Stomach smooth muscle (tissue), 2 donors: ENCODE measurements at regions not wholly inside any gene's neighbourhood (a gene's known extent, or its start where the extent isn't known, plus 50 kb on each side); places are given as distances from the start of the nearest gene placed in this dataset.

Source experiments
- H3K27ac ChIP-seq: one replicate; pipeline ENCODE4 v1.7.0; 2013; ENCODE audit warnings: mild to moderate bottlenecking, low read length, inconsistent platforms
- H3K27me3 ChIP-seq, 2 donors: one replicate each; pipeline ENCODE4 v1.7.0; 2013; ENCODE audit warnings: low read length in 2 of 2; ENCODE audit not compliant: insufficient read depth in 2 of 2, control insufficient read depth in 1 of 2
- H3K36me3 ChIP-seq, 2 donors: one replicate each; pipeline ENCODE4 v1.7.0; 2013; ENCODE audit warnings: low read length in 2 of 2; ENCODE audit not compliant: control insufficient read depth in 2 of 2, insufficient read depth in 2 of 2
- H3K4me1 ChIP-seq: one replicate; pipeline ENCODE4 v1.7.0; 2013; ENCODE audit warnings: low read length; ENCODE audit not compliant: control insufficient read depth, insufficient read depth
- H3K4me3 ChIP-seq, 2 donors: one replicate each; pipeline ENCODE4 v1.7.0; 2013; ENCODE audit warnings: low read length in 2 of 2
- H3K9ac ChIP-seq, 2 donors: one replicate each; pipeline ENCODE4 v1.7.0; 2013; ENCODE audit warnings: low read length in 2 of 2, mild to moderate bottlenecking in 1 of 2
- H3K9me3 ChIP-seq, 2 donors: one replicate each; pipeline ENCODE4 v1.7.0; 2013; ENCODE audit warnings: low read length in 2 of 2; ENCODE audit not compliant: control insufficient read depth in 2 of 2
- donor health status: healthy.
- donor health status: Pancreatic carcinoma.

DNA sequence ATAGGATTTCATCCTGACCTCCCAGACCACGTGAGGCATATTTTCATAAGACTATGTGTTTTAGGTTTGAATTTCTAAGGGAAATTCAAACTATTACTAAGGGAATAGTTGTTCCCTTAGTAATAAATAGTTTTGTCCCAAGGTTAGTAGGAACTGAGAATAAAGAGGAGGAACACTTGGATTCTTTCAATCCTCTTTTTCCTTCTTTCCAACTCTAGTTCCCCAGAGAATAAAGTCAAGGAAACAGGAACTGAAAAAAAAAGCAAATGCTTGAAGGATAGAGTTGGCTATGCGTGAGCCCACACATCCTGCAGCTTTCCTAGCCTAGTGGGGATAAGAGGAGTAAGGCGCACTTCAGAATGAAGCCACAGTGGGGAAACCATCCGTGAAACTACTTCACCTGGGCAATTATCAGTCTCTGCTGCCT is 312.1 kb upstream of the TGFBR2 start:
- Histone ChIP-seq H3K27me3 (no peaks in the 10 kb centered on the region), H3K9ac (no peak overlapping the region), H3K4me1 (no peaks in the 10 kb centered on the region), H3K4me3 (no peak overlapping the region), H3K27ac (no peak overlapping the region), H3K9me3 (no peaks in the 10 kb centered on the region), H3K36me3 (no peaks in the 10 kb centered on the region)

DNA sequence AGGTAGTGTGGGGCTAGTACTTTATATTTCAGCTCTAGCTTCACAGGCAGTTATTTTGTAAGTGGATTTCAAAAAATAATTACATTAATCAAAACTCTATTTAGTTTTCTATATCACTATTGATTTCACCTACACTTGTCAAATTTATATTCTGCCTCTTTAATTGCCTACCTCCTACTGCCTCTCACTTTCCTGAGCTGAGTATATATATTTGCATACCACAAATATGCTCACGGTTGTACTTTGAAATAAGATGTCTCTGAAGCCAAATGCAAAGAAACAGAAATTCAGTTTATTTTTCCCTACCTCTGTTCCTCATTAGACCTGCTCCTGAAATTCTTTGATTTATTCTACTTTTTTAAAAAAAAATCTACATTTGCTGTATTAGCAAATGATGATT is 309.3 kb upstream of the TGFBR2 start:
- H3K27ac ChIP-seq = no peak overlapping the region
- H3K36me3 ChIP-seq = no peaks in the 10 kb centered on the region
- no peaks in the 10 kb centered on the region for H3K9me3 ChIP-seq
- H3K4me1 ChIP-seq = no peaks in the 10 kb centered on the region
- no peak overlapping the region for H3K4me3 ChIP-seq
- no peak overlapping the region for H3K9ac ChIP-seq
- H3K27me3 ChIP-seq = no peaks in the 10 kb centered on the region

DNA sequence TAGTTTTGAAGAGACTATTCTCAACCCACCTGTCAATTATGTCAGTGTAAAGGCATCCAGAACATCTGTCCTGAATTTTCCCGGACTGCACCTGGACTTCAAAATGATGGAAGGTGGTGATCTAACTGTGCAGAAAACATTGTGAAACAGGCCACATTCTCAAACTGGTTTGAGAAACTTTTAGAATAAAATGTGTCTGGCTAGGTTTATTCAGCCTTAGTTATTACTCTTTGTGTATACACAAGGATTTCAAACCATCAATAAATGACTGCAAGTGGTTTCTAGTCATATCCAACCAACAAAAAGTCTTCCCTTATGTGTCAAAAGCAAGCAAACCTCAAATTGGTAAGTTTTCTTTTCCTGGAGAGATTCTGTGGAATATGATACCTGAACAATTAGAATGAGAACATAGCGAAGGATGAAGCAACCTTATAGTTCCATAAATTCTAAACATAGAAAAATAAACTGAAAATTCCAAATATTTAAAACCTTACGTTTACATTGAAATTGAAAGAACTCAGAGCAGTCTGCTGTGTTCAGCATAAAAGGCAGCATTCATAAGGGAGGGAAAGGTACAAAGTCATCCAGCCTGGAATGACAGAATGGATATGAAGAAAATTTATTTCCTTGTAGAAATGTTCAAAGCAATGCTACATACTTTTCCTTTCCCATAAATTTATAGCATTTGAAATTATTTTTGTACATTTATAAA is 306.6 kb upstream of the TGFBR2 start:
- Histone ChIP-seq H3K27me3 (no peaks in the 10 kb centered on the region), H3K9ac (no peak overlapping the region), H3K9me3 (no peaks in the 10 kb centered on the region), H3K4me1 (no peaks in the 10 kb centered on the region), H3K27ac (no peak overlapping the region), H3K36me3 (no peaks in the 10 kb centered on the region), H3K4me3 (no peak overlapping the region)

DNA sequence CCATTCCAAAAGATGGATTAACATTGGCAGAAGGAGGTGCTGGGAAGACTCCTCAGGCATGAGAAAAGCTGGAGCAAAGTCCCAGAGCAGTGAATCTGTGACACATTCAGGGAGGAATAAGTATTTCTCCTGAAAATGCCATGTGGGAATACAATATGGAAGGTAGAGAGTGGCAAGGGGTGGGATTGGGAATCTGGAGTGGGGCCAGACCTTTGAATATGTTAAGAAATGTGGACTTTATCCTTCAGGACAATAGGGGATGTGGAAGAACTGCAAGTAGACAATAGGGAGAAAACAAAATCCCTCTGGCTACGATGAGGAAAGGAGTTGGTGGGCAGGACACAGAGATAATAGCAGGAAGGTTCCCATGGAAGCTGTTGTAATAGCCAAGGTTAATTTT is 305.6 kb upstream of the TGFBR2 start:
- Histone ChIP-seq H3K27ac (no peak overlapping the region), H3K9me3 (no peaks in the 10 kb centered on the region), H3K9ac (no peak overlapping the region), H3K36me3 (no peaks in the 10 kb centered on the region), H3K4me1 (no peaks in the 10 kb centered on the region), H3K4me3 (no peak overlapping the region), H3K27me3 (no peaks in the 10 kb centered on the region)

DNA sequence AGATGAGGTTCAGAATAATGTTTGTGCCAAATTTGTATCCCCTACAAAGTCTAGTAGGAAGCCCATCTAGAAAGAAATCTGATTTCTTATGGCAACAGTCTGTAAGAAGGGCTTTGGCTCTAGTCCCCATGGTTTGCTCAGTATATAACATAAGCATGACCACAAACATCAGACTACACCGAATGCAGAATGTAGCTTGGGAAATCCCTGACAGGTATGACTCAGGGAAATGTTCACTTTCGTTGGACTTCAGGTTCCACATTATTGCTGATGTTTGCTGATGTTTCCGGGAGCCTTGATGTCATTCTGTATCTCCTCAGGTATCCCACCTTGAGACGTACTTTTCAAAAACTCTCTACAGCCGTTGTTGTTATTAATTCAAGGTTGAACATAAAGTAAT is 304.4 kb upstream of the TGFBR2 start:
- H3K27me3 ChIP-seq = no peaks in the 10 kb centered on the region
- no peak overlapping the region for H3K27ac ChIP-seq
- no peak overlapping the region for H3K4me3 ChIP-seq
- H3K9me3 ChIP-seq = no peaks in the 10 kb centered on the region
- no peaks in the 10 kb centered on the region for H3K36me3 ChIP-seq
- no peaks in the 10 kb centered on the region for H3K4me1 ChIP-seq
- no peak overlapping the region for H3K9ac ChIP-seq

DNA sequence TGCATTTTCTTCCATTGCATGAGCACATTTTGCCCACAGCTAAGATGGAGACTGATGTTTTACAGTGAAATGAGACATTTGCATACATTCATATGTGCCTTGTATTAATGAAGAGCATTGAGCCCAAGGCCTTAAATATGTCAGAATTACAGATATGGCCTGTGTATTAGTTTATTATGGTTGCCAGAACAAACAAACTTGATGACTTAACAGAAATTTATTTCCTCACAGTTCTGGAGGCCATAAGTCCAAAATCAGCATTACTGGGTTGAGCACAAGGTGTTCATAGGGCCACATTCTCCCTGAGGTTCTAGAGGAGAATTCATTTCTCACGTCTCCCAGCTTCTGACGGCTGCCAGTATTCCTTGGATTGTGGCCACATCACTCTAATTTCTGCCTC is 302.6 kb upstream of the TGFBR2 start:
- no peaks in the 10 kb centered on the region for H3K9me3 ChIP-seq

DNA sequence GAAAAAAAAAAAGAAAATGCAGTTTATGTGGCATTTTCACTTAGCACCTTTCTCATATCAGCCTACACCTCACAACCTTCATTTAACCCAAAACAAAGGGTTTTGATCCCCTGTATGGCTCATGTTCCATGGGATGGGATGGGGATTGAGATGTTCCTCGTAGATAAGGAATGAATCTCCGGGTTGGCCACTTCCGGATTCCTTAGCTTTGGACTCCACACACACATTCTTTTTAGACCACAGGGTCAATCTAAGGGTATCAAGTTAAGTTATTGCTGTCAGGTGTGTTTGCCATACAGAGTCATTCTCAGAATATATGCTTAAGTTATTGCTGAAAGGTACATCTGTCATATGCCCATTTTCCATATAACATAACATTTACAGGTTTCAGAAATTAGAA is 301.4 kb upstream of the TGFBR2 start:
- H3K9me3 ChIP-seq = no peaks in the 10 kb centered on the region
- no peaks in the 10 kb centered on the region for H3K27me3 ChIP-seq
- H3K4me1 ChIP-seq = peaks cover 2% of the 10 kb centered on the region
- H3K36me3 ChIP-seq = no peaks in the 10 kb centered on the region
- no peak overlapping the region for H3K4me3 ChIP-seq
- H3K27ac ChIP-seq = no peak overlapping the region
- H3K9ac ChIP-seq = no peak overlapping the region

More for the DNA sequence above, 302.6 kb upstream of the TGFBR2 start:
- Histone ChIP-seq H3K27ac (no peak overlapping the region), H3K36me3 (no peaks in the 10 kb centered on the region), H3K4me1 (peaks cover 2% of the 10 kb centered on the region), H3K9ac (no peak overlapping the region), H3K27me3 (no peaks in the 10 kb centered on the region), H3K4me3 (no peak overlapping the region)

DNA sequence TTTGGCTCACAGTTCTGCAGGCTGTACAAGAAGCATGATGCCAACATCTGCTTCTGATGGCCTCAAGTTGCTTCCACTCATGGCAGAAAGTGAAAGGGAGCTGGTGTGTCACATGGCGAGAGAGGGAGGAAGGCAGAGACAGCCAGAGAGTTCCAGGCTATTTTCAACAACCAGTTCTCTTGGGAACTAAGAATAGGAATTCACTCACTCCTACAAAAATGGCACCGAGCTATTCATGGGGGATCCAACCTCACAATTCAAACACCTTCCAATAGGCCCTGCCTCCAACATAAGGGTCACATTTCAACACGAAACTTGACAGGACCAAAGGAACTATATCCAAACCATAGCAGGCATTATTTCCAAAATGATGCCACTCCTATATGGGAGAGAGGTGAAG is 299.5 kb upstream of the TGFBR2 start:
- Histone ChIP-seq H3K27ac (no peak overlapping the region), H3K4me1 (peaks cover 2% of the 10 kb centered on the region), H3K36me3 (no peaks in the 10 kb centered on the region), H3K4me3 (no peak overlapping the region), H3K27me3 (no peaks in the 10 kb centered on the region), H3K9ac (no peak overlapping the region), H3K9me3 (no peaks in the 10 kb centered on the region)

DNA sequence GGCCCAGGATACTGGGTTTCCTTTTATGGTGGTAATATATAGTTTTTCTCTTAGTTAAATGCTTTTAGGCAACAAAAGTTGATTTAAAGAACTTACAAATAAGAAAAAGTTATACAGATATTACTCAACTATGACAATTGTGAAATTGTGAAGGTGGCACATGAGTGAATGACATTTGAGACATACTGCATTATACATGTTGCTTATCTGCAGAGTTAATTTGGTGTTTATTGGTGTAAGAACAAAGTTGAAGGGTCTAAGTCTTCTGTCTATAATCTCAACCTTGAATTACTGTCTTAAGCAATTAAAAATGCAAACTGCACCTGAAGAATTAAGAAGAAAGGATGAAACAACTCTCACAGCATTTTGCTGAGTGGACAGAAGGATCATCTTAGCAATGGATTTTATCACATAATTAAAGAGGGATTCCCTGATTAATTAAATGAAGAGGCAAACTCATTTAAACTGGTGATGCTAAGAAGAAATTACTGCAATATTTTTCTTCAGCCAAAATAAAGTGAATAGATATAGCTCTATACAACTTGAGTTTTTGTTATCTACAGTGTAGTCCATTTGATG is 298.9 kb upstream of the TGFBR2 start:
- Histone ChIP-seq H3K27ac (no peak overlapping the region), H3K9ac (no peak overlapping the region), H3K9me3 (no peaks in the 10 kb centered on the region), H3K27me3 (no peaks in the 10 kb centered on the region), H3K36me3 (no peaks in the 10 kb centered on the region), H3K4me1 (peaks cover 2% of the 10 kb centered on the region), H3K4me3 (no peak overlapping the region)

DNA sequence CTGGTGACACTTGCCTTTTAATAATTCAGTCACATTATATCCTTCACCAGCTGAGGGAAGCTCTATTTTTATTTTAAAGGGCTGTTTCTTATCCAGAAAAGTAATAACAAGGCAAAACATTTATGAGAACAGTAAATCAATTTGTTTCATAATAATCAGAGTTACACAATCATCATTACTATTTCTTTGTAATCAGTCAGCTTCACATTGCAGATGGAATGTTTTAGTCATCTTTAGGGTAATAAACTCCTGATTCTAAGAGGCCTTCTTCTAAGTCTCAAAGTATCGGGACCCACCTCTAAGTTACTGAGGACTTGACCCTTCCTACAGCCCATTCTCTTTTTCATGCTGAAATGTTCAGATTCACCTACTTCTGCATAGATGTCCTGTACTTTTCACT is 298.3 kb upstream of the TGFBR2 start:
- no peak overlapping the region for H3K9ac ChIP-seq
- no peak overlapping the region for H3K4me3 ChIP-seq
- no peak overlapping the region for H3K27ac ChIP-seq
- no peaks in the 10 kb centered on the region for H3K9me3 ChIP-seq
- no peaks in the 10 kb centered on the region for H3K27me3 ChIP-seq
- H3K36me3 ChIP-seq = no peaks in the 10 kb centered on the region
- H3K4me1 ChIP-seq = peaks cover 2% of the 10 kb centered on the region
